ENCODE measurements at regions not wholly inside any gene's neighbourhood (a gene's known extent, or its start where the extent isn't known, plus 50 kb on each side); places are given as distances from the start of the nearest gene placed in this dataset.

DNA sequence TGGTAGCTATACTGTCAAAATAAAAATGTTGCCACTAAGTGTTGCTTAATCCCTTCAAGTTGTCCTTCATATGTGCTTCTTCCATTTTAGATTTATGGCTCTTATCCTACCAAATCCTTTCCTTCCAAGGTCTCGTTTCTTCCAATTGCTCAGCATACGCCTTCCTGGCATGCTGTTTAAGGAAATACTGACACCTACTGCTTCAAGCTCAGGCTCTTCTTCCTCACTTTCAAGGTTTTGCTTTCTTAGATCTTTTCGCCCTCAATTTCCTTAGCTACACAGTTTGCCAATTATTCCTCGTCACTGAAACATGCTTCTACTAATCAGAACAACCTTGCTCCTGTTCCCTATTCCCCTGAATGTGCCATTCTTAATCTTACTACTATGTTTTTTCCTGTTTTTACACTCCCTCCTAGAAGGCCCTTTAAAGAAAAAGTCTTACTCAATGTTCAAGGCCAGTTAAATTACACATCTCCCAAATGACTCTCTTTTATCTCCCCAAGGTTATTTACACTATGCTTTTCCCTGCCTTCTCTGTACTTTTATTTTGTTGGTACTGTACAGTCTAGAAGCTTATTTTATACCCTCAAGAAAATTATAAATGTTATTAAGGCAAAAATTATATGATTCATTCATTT is 343.1 kb downstream of the MZT1 start:
- Histone ChIP-seq H4K91ac (ENCODE audit: low read depth, low read length) (no peak overlapping the region), H3K14ac (ENCODE audit: low read length) (no peak overlapping the region), H2BK12ac (ENCODE audit: low read length) (no peak overlapping the region), H3K23ac (ENCODE audit: low read length) (no peak overlapping the region), H3K9me3 (ENCODE audit: insufficient read depth, low read depth, low read length) (no peaks in the 10 kb centered on the region), H3K18ac (ENCODE audit: low read length) (no peak overlapping the region), H3K4me2 (ENCODE audit: low read length) (no peak overlapping the region), H4K8ac (ENCODE audit: low read depth, low read length) (no peak overlapping the region), H2AFZ (ENCODE audit: insufficient read depth, low read length, poor library complexity) (no peak overlapping the region), H4K12ac (ENCODE audit: low read depth, low read length) (no peak overlapping the region), H3K9ac (ENCODE audit: low read length) (no peak overlapping the region), H3K79me2 (ENCODE audit: control insufficient read depth, insufficient read depth, low read length, poor library complexity) (no peaks in the 10 kb centered on the region), H3K4me1 (ENCODE audit: control insufficient read depth in 1 of 2, insufficient read depth in 2 of 2, low read length in 2 of 2) (no peaks in the 10 kb centered on the region), H3K4me3 (ENCODE audit: low read depth, low read length) (no peak overlapping the region), H3K27me3 (ENCODE audit: insufficient read depth, low read length) (no peaks in the 10 kb centered on the region), H3K79me1 (ENCODE audit: low read length) (no peaks in the 10 kb centered on the region), H3K4ac (ENCODE audit: low read depth, low read length) (no peak overlapping the region), H2BK5ac (ENCODE audit: low read depth, low read length, poor library complexity) (no peak overlapping the region), H3K36me3 (ENCODE audit: control insufficient read depth in 1 of 2, insufficient read depth in 2 of 2, low read length in 2 of 2) (no peaks in the 10 kb centered on the region), H3K27ac (ENCODE audit: low read depth, low read length) (no peak overlapping the region), H2BK120ac (ENCODE audit: insufficient read depth, low read length, poor library complexity) (no peak overlapping the region), H2AK5ac (ENCODE audit: low read length) (no peak overlapping the region)
- no CpG with 5 or more reads among the region's 4 CpGs for WGBS (ENCODE audit: extremely low coverage, insufficient coverage, insufficient read length)
- DNase-seq: no peak

DNA sequence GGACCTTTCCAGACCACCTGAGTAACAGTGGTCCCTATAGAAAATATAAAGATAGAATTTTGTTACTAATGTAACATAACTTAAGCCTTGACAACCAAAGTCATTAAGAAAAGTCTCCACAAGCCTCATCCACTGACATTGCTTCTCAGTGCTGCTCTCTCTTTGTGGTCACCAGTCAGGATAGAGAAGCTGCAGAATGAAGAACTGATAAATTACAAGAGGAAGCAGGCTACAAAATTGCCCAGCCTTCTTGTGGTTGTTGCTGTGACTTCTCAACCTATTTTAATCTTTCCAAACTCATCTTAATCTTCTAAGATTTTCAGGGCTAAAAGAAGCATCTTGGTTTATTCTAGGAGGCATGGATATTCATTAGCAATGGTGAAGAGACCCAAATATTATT is 343.8 kb downstream of the MZT1 start:
- H3K79me1 ChIP-seq (ENCODE audit: low read length): no peaks in the 10 kb centered on the region
- H3K27me3 ChIP-seq (ENCODE audit: insufficient read depth, low read length): no peaks in the 10 kb centered on the region
- DNase-seq: no peak
- no peak overlapping the region for H3K14ac ChIP-seq (ENCODE audit: low read length)
- no peak overlapping the region for H2BK12ac ChIP-seq (ENCODE audit: low read length)
- H3K23ac ChIP-seq (ENCODE audit: low read length): no peak overlapping the region
- H2AK5ac ChIP-seq (ENCODE audit: low read length): no peak overlapping the region
- H4K91ac ChIP-seq (ENCODE audit: low read depth, low read length): no peak overlapping the region
- no peak overlapping the region for H3K9ac ChIP-seq (ENCODE audit: low read length)
- H3K4me2 ChIP-seq (ENCODE audit: low read length): no peak overlapping the region
- H2BK120ac ChIP-seq (ENCODE audit: insufficient read depth, low read length, poor library complexity): no peak overlapping the region
- no peak overlapping the region for H2AFZ ChIP-seq (ENCODE audit: insufficient read depth, low read length, poor library complexity)
- H3K79me2 ChIP-seq (ENCODE audit: control insufficient read depth, insufficient read depth, low read length, poor library complexity): no peaks in the 10 kb centered on the region
- H2BK5ac ChIP-seq (ENCODE audit: low read depth, low read length, poor library complexity): no peak overlapping the region
- no peak overlapping the region for H3K18ac ChIP-seq (ENCODE audit: low read length)
- H4K12ac ChIP-seq (ENCODE audit: low read depth, low read length): no peak overlapping the region
- no peaks in the 10 kb centered on the region for H3K9me3 ChIP-seq (ENCODE audit: insufficient read depth, low read depth, low read length)
- H4K8ac ChIP-seq (ENCODE audit: low read depth, low read length): no peak overlapping the region
- H3K27ac ChIP-seq (ENCODE audit: low read depth, low read length): no peak overlapping the region
- H3K4me3 ChIP-seq (ENCODE audit: low read depth, low read length): no peak overlapping the region
- no peaks in the 10 kb centered on the region for H3K4me1 ChIP-seq (ENCODE audit: control insufficient read depth in 1 of 2, insufficient read depth in 2 of 2, low read length in 2 of 2)
- H3K36me3 ChIP-seq (ENCODE audit: control insufficient read depth in 1 of 2, insufficient read depth in 2 of 2, low read length in 2 of 2): no peaks in the 10 kb centered on the region
- no peak overlapping the region for H3K4ac ChIP-seq (ENCODE audit: low read depth, low read length)

DNA sequence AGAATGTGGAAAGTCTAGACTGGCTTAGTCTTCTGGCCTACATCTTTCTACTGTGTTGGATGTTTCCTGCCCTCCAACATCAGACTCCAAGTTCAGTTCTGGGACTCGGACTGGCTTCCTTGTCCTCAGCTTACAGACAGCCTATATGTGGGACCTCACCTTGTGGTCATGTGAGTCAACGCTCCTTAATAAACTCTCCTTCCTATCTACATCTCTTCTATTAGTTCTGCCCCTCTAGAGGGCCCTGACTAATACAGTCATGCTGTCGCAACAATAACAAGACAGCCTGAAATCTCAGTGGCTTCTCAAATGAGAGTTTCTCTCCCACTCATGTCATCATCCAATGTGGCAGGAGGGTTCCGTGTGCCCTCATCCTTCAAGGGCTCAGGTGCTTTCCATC is 347.8 kb downstream of the MZT1 start:
- Histone ChIP-seq H3K4me1 (ENCODE audit: control insufficient read depth in 1 of 2, insufficient read depth in 2 of 2, low read length in 2 of 2) (no peaks in the 10 kb centered on the region), H3K18ac (ENCODE audit: low read length) (no peak overlapping the region), H3K9ac (ENCODE audit: low read length) (no peak overlapping the region), H3K4me2 (ENCODE audit: low read length) (no peak overlapping the region), H3K4ac (ENCODE audit: low read depth, low read length) (no peak overlapping the region), H4K8ac (ENCODE audit: low read depth, low read length) (no peak overlapping the region), H2AFZ (ENCODE audit: insufficient read depth, low read length, poor library complexity) (no peak overlapping the region), H3K79me2 (ENCODE audit: control insufficient read depth, insufficient read depth, low read length, poor library complexity) (no peaks in the 10 kb centered on the region), H4K91ac (ENCODE audit: low read depth, low read length) (no peak overlapping the region), H3K14ac (ENCODE audit: low read length) (no peak overlapping the region), H2BK12ac (ENCODE audit: low read length) (no peak overlapping the region), H3K79me1 (ENCODE audit: low read length) (no peaks in the 10 kb centered on the region), H3K27me3 (ENCODE audit: insufficient read depth, low read length) (no peaks in the 10 kb centered on the region), H2BK5ac (ENCODE audit: low read depth, low read length, poor library complexity) (no peak overlapping the region), H3K9me3 (ENCODE audit: insufficient read depth, low read depth, low read length) (no peaks in the 10 kb centered on the region), H3K36me3 (ENCODE audit: control insufficient read depth in 1 of 2, insufficient read depth in 2 of 2, low read length in 2 of 2) (no peaks in the 10 kb centered on the region), H2BK120ac (ENCODE audit: insufficient read depth, low read length, poor library complexity) (no peak overlapping the region), H3K4me3 (ENCODE audit: low read depth, low read length) (no peak overlapping the region), H2AK5ac (ENCODE audit: low read length) (no peak overlapping the region), H3K27ac (ENCODE audit: low read depth, low read length) (no peak overlapping the region), H3K23ac (ENCODE audit: low read length) (no peak overlapping the region), H4K12ac (ENCODE audit: low read depth, low read length) (no peak overlapping the region)
- no CpG with 5 or more reads among the region's 4 CpGs for WGBS (ENCODE audit: extremely low coverage, insufficient coverage, insufficient read length)
- DNase-seq: no peak

DNA sequence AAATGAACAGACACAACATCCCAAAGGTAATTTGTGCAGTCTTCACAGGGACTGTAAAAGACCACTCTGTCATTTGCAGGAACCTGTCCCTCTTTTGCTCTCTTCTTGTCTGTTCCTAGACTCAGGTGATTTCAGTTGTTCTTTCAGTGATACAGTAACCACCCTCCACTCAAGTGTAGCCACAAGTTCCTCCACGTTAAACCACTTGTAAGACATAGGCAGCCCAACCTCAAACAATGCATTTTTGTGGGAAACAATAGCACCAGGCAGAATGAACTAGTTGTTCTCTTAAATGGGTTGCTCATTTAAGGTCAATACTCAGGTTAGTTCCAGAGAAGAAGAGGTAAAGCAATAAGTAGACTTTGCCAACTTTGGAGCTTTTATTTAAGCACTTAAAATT is 359.4 kb downstream of the MZT1 start:
- Histone ChIP-seq H3K79me1 (ENCODE audit: low read length) (no peaks in the 10 kb centered on the region), H3K18ac (ENCODE audit: low read length) (no peak overlapping the region), H3K4me3 (ENCODE audit: low read depth, low read length) (no peak overlapping the region), H2AFZ (ENCODE audit: insufficient read depth, low read length, poor library complexity) (no peak overlapping the region), H2BK120ac (ENCODE audit: insufficient read depth, low read length, poor library complexity) (no peak overlapping the region), H3K4ac (ENCODE audit: low read depth, low read length) (no peak overlapping the region), H4K8ac (ENCODE audit: low read depth, low read length) (no peak overlapping the region), H3K9ac (ENCODE audit: low read length) (no peak overlapping the region), H3K9me3 (ENCODE audit: insufficient read depth, low read depth, low read length) (no peaks in the 10 kb centered on the region), H2BK12ac (ENCODE audit: low read length) (no peak overlapping the region), H3K27me3 (ENCODE audit: insufficient read depth, low read length) (no peaks in the 10 kb centered on the region), H3K27ac (ENCODE audit: low read depth, low read length) (no peak overlapping the region), H3K4me1 (ENCODE audit: control insufficient read depth in 1 of 2, insufficient read depth in 2 of 2, low read length in 2 of 2) (no peaks in the 10 kb centered on the region), H4K91ac (ENCODE audit: low read depth, low read length) (no peak overlapping the region), H2BK5ac (ENCODE audit: low read depth, low read length, poor library complexity) (no peak overlapping the region), H2AK5ac (ENCODE audit: low read length) (no peak overlapping the region), H3K23ac (ENCODE audit: low read length) (no peak overlapping the region), H3K36me3 (ENCODE audit: control insufficient read depth in 1 of 2, insufficient read depth in 2 of 2, low read length in 2 of 2) (no peaks in the 10 kb centered on the region), H3K4me2 (ENCODE audit: low read length) (no peak overlapping the region), H3K79me2 (ENCODE audit: control insufficient read depth, insufficient read depth, low read length, poor library complexity) (no peaks in the 10 kb centered on the region), H4K12ac (ENCODE audit: low read depth, low read length) (no peak overlapping the region), H3K14ac (ENCODE audit: low read length) (no peak overlapping the region)
- WGBS (ENCODE audit: extremely low coverage, insufficient coverage, insufficient read length): no CpG with 5 or more reads among the region's 1 CpG
- no peak for DNase-seq
